ENCODE measurements at regions not wholly inside any gene's neighbourhood (a gene's known extent, or its start where the extent isn't known, plus 50 kb on each side); places are given as distances from the start of the nearest gene placed in this dataset.

DNA sequence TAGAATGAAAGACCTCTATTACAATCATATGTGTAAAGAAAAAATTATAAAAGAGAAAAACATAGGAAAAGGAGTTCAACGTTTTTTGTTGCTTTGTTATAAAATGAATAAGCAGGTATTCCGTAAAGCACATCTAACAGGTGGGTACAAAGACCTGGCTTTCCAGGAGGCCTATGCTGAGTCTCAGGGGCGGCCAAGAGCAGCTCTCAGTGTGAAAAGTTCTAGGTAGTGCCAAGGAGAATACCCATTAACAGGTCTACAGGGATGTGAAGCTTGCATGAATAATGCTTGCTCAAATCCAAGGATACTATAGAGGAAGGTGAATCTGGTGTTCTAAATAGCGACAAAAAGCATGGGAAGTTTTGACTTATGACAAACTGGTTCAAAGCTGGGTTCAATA, 944.4 kb downstream of the PDHA2 start:
- DNase-seq (ENCODE audit: low spot score) = no peak

DNA sequence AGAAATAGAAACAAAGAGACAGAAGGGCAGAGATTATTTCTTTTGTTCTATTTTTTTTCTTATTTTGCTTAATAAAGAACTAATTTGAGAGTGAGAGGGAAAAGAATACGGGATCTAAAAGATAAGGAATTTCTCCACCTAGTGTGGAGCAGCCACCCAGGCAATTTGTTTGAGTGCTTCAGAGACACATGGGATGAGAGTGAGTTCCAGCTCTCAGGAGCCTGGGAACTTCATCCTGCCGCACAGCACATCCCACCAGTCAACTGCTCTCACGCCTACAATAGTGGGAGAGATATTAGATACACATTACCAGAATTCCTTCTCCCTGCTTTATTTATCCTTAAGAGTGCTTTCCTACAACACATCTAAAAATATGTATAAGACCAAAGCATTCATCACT, 946.4 kb downstream of the PDHA2 start:
- DNase-seq (ENCODE audit: low spot score) = no peak

DNA sequence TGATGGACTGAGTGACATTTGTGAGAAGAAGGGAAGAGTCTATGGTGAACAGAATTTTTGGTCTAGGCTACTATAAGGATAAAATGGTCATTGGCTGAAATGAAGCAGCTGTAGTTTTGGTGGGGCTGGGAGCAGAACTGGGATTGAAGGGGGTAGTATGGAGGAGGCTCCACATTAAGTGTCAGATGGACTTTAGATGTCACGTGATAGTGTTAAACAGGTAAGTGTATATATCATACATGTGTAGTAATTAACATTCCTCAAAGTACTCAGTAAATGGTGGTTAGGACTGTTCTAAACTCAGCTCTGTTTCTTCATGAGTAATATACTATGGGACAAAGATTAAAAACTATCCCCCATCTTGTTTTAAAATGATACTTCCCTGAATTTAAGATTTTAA, 947.9 kb downstream of the PDHA2 start:
- DNase-seq (ENCODE audit: low spot score) = no peak

DNA sequence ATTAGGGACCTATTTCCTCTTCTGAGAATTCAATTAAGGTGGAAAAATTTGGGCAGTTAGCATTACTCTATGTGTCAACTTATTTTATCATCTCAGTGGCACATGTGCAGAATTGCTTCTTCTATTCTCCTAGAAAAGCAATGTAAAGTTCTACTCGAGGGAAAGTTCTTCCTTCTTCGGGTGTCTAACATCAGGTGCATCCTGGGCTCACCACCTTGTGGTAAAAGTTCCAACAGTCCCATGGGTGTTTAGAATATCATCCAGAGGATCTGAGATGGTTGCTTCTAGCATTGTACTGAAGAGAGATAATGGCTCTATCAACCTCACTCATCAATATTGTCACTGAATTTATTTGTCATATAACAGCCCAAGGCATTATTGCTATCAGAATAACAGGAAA, 969.7 kb downstream of the PDHA2 start:
- DNase-seq (ENCODE audit: low spot score) = no peak

DNA sequence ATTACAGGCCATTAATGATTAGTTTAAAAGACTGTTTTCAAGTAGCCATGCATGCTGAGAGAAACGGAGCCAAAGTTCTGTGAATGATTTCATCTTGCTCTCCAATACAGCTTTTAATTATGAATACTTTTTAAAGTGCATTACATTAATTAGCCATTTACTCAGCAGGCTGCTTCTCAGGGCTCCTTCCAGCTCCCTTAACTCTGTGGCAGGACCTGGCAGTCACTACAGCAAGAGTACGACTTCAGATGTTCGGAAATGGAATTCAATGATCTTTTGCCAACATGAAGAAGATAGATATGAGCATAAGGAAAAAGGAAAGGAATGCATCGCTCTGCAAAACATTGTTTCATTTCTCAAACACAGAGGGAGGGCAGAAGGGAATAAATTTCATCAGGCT, 987.2 kb downstream of the PDHA2 start:
- no peak for DNase-seq (ENCODE audit: low spot score)

DNA sequence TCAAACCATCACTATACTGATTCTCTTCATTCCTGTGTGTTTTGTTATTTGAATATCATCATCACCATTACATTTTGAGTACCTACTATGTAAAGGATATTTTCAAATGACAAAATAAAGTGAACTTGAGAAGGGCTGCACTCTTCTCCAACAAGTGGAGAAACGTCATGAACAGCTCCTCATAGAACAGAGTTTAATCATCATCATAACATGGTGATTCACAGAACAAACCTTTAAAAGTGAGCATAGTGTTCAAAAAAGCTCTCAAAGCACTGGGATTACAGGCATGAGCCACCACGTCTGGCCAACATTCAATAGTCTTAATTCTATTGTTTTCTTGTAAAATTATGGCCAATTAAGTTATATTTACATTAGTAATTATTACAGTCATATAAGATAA, 993.9 kb downstream of the PDHA2 start:
- DNase-seq (ENCODE audit: low spot score) = no peak

DNA sequence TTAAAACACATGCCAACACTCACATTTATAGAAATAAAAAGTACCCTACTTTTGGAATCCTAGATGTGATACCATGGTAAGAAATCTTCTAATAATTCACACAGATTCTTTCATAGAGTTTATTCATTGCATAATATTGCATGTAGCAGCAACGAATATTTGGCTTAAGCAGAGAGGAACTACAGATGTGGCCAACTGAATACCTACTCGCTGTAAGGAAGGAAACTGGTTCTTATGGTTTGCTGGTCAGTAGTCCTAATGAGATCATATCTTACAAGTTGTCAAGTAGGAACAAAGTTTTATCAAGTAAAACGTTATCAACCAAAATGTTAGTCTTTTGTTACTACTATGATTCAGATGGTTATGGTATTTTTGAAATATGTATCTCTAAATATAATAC, 996.1 kb downstream of the PDHA2 start:
- no peak for DNase-seq (ENCODE audit: low spot score)

DNA sequence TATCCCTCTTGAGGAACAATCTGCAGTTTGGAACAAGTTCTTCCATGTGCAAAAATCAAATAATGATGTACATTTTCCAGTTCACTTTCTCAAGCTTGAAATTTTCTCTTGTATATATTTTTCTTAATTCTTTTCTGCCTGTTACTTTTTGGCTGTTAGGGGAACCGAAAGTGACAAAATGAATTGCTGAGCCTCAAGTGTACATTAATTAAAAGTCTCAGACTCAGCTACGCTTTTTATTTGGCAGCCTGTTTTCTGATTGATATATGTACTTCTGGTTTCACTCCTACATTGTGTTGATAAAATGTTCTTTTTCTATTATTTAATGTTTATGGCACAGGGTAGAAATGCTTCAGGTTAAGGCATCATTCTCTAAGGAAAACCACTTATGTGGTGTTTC, 999.5 kb downstream of the PDHA2 start:
- DNase-seq (ENCODE audit: low spot score) = no peak

DNA sequence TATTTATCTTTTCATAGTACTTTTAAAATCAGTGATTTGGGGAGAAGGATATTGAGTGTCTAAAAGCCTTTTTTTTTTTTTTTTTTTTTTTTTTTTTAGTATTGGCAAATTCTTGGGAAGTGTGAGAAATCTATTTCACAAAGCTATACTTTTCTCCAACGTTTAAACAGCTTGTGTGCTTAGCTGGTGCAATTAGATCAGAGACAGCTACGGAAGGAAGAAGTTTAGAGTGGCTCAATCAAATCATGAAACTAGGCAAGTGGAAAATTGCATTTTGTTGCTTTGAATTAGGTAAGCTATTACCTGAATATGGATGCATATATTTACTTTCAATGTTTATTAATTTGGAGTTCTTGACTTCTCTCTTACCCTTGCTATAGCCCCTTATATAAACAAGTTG, 1001.9 kb downstream of the PDHA2 start:
- no peak for DNase-seq (ENCODE audit: low spot score)

DNA sequence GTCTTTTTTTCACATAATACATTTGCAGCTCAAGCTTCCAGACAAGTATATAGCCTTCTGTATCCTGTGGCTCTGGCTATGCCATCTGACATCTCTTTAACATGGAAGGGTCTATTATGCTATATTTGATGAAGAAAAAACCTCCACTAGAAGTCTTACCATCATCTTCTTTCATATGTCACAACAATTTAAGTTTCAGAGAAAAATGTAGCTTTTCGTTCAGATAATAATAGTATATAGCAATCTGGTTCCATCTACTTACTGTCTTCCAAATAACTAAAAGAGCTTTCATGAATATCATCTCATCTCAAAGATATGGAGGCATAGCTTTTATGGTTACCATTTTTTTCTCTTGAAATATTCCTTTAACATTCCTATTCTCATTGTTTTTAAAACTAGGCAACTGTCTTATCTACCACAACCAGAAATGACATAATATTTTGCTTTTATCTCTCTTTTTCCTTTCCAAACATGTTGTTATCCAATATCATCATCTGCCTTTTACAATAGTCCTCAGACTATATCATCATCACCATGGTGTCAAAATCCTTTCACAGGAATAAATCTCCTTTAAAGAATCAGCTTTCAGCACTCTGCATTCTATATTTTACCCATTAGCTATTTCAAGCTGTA, 1005.1 kb downstream of the PDHA2 start:
- DNase-seq (ENCODE audit: low spot score) = no peak

DNA sequence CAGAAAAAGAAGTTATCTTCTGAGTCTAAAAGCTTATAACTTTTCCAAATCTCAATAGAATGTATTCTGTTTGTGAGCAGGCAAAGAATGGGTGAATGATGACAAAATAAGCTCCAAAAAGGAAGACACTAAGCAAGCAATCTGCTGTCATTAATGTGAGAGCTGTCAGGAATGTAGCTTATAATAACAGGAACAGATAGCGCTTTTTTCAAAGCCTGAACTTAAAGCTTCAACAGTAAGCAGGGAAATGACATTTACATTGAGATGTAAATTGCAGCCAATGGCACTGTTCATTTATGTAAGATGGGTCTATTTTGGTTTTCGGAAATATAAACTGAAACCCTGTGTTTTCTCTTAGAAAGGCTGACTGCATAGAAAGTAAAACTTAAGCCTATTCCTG, 1005.9 kb downstream of the PDHA2 start:
- DNase-seq (ENCODE audit: low spot score) = no peak

DNA sequence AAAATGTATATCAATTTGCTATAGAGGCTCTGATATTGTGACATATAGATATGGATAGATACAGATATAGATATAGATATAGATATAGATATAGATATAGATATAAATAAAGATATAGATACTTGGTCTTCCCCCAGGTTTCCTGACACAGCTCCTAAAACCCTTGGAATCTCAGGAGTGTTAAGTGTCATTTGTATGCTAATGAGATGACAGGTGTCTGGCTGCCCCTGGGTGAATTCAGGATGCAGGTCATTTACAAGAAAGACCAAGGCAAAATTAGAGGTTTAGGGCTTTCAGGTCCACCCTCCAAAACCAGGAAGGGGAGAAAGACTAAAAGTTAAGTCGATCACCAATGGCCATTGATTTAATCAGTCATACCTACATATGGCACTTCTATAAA, 1034.8 kb downstream of the PDHA2 start:
- DNase-seq (ENCODE audit: low spot score) = no peak

DNA sequence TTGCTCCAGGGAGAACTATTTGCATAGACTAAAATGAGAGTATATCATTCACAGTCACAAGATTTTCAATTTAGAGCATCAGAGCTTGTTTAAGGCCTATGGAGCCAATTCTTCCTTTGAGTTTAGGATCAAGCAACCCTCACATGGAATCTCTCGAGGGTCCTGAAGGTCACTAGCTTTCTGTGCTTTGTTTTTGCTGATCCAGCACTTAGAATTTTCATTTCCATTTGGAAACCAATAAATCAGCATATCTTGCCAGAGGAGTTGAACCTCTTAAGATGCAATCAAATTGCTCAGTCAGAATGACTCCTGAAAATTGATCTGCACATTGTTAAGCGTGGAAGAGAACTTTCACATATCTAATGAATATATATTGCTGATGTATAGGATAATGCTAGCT, 1039.6 kb downstream of the PDHA2 start:
- no peak for DNase-seq (ENCODE audit: low spot score)

DNA sequence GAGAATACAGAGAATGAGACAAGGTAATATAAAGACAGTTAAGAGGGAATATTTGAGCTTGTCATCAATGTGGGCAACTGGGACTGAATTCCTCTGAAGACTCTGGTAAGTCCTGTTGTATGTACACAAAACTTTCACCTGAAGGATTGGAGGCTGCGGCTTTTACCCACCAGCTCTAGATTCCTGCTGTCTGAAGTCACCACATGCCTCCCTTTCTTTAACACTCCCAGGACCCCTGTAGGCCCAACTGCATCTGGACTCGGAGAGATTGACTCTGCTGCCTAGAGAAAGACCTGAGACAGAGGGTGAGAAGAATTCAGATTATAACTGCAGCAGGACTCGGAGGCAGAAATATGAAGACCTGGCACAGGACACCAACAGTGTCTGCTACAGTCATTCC, 1048.0 kb downstream of the PDHA2 start:
- DNase-seq (ENCODE audit: low spot score) = no peak

DNA sequence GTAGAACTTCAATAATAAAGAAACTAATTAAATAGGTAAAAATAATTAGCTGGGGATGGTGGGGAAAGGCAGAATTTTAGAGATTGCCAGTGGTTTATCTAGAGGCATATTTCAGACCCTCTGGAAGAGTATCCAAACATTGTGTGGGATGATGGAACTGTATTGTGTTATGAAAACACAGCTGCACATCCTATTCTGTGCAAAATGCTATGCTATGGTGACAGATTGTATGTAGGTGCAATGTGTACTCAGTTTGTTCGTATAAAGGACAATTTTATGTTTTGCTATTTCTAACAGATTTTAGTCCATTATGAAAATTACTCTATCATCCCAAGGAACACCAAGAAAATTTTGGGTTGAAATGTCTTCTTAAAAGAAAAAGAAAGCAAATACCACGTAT, 1054.7 kb downstream of the PDHA2 start:
- DNase-seq (ENCODE audit: low spot score) = no peak

DNA sequence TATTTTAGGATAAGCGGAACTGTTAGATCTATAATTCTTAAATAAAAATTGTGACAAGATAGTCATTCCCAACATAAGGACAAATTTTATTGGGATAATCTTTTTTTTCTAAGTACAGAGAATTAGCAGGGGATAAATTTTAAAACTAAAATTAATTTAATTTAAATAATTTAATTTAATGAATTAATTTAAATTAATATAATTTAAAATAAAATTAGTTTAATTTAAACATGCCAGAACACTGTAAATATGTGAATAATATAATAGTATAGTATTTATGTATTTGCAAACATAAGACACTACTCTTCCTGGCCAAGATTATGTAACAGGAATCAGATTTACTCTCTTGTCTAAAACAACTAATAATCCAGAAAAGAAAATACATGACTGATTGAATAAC, 1055.9 kb downstream of the PDHA2 start:
- DNase-seq (ENCODE audit: low spot score) = no peak

DNA sequence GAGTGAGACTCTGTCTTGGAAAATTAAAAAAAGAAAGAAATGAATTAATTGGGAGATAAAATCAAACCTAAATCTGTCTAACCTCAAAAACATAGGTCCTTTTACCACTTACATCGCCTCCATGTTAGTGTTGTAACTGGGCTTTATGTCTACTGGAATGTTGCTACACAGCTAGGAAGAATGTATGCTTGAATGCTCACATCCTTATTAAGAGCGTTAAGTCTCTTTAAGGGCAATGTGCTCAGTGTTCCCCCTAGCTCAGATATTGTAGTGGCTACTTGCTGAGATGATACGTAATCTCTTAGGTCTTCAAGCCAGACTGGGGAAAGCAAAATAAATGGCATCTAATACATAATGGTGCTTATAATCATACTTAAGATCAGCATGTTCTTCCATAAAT, 1072.8 kb downstream of the PDHA2 start:
- DNase-seq (ENCODE audit: low spot score) = no peak

DNA sequence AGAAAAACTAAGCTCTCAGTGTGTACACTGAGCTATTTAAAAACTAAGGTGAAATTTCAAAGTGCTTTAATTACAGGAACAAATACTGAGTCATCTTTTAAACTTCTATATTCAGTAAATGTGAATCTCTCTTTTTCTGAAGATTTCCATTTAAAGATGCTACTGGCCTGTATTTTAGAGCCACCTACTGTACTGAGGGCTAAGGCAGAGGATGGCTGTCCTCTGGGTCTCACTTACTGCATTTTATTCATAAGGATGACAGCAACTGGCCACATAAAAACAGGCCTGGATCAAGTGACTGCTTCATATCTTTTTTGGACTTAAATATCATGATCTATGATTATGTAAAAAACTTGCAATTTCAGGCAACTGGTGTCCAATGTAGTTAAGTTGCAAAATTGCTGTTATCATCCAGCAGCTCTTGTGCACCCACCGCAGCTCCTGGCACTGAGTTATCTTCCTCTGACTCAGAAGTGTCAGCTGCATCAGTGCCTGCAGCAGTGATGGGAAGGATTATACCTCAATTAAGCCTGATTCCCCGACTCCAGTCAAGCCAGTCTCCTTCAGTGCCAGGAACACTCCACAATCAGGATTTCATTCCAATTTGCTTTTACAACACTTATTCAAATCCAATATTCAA, 1073.7 kb downstream of the PDHA2 start:
- no peak for DNase-seq (ENCODE audit: low spot score)

DNA sequence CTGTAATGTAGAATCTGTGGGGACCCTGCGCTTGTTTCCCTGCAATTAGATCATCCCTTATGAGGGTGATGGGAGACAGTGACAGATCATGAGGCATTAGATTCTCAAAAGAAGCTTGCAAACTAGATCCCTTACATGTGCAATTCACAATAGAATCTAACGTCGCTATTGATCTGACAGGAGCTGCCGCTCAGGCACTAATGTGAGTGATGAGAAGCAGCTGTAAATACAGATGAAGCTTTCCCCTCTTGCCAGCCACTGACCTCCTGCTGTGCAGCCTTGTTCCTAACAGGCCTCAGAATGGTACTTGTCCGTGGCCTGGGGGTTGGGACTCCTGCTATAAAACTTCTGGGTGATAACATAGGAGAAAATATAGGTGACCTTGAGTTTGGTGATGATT, 1076.8 kb downstream of the PDHA2 start:
- DNase-seq (ENCODE audit: low spot score) = no peak

DNA sequence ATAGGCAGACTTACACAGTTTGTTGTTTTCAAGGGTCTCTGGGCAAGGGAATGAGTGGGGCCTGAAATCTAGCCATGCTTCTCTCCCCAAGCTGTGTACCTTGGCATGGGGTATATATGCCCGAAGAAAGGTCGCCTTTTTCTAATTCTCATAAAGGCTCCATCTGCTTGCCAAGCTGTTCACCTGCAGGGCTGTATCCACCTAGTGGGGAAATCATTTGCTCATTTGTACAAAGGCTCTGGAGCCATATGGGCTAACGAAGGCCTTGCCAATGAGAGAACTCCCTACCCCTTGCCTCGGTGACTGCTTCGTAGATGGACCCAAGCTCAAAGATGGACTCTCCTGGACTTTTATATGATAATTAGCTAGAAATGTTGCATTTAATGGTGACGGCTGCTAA, 1097.0 kb downstream of the PDHA2 start:
- no peak for DNase-seq (ENCODE audit: low spot score)

DNA sequence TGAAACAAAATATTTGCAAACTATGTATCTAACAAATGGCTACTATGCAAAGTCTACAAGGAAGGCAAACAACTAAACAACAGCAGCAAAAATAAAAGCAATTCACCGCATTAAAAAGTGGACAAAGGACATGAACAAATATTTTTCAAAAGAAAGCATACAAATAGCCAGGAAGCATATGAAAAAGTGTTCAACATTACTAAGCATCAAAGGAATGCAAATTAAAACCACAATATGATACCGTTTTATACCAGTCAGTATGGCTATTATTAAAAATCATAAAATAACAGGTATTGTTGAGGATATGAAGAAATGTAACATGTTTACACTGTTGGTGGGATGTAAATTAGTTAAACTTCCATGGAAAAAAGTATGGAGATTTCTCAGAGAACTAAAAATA, 1106.7 kb downstream of the PDHA2 start:
- no peak for DNase-seq (ENCODE audit: low spot score)

DNA sequence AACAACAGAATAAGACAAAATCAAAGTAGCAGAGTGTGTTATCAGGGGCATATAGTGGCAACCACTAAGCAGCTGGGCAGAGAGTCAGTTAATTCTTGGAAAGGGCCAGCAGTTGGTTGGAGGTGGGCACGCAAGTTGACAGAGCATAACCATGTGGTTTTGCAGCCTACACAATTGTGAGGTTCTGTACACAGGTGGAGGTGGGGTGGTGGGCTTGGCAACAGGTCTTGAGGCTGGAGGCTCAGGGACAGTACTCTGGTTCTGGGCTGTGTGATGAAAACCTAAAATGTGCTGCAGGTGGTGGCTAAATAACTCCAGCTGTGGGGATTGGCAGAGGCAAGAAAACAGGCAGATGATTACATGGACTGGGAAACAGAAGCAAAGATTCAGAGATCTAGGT, 1112.7 kb downstream of the PDHA2 start:
- no peak for DNase-seq (ENCODE audit: low spot score)

DNA sequence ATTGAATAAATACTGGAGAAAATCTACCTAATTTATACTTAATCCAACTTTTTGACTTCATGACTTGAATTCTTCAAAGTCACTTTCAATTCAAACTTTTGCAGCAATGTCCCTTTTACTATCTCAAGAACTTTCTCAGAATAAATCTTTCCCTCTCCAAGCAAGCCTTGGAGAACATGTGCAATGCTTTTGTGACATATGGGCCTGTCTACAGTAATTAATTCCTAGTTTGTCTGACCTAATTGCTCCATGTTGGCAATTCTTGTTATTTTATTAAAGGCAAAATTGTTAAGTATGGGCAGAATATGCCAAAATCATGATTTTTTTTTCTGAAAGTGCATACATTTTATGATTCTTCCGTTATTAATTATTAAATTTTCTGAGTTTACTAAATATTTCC, 1115.3 kb downstream of the PDHA2 start:
- DNase-seq (ENCODE audit: low spot score) = no peak

DNA sequence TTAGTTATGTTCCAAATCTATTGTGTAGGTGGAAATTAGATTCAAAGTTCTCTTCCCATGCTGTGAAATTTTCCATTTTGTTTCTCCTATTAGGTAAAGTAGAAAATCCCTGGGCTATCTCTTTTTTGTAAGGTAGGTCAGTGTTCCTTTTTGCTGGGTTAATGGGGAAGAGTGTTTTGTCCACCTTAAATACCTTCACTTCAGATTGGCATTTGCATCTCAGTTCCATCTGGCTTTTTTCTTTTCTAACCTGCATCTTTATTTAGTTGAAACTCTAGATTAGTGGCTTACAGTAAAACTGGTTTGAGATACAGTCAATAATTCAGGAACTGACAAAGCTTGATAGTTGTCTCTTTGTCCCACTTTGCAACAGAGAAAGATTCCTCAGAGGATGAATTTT, 1115.8 kb downstream of the PDHA2 start:
- no peak for DNase-seq (ENCODE audit: low spot score)

DNA sequence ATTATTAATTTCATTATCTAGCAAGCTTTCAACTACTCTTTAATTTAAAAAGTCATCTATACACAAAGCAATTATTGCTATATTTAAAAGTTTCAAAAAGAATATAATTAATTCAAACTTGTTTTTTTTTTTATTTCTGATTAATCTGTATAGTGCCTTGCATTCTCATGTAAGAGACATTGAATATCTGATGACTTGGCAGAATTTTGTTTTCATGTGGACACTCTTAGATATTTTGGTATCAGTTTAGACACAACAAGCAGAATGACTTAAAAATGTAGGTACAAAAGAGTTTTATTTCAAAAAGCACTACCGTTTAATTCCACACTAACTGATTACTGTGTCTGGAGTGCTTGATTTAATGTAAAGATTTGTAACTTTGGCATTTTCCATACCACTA, 1129.6 kb downstream of the PDHA2 start:
- DNase-seq (ENCODE audit: low spot score) = no peak

Measured in COLO829 (cell line).